NCI-H2171 (cell line): ENCODE measurements at regions not wholly inside any gene's neighbourhood (a gene's known extent, or its start where the extent isn't known, plus 50 kb on each side); places are given as distances from the start of the nearest gene placed in this dataset.
"Not testable (repeated sequence)": the region's sequence is repeated elsewhere in the genome, so short reads cannot be mapped to it uniquely, and the experiment has no call there.

ENCODE experiments used
- DNase-seq: peaks from one replicate; lab custom pipeline; 2025; lab: John Stamatoyannopoulos, UW

- no peak for DNase-seq
These were observed 1025.5 kb downstream of the RAB28 start for GRCh38 chr4:12458621-12459020.

GRCh38 chr4:12452291-12452690 lies 1023.6 kb upstream of the HS3ST1 start:
- no peak for DNase-seq

- DNase-seq, result no peak
These were observed 1018.8 kb upstream of the HS3ST1 start for GRCh38 chr4:12447451-12447850.

DNA sequence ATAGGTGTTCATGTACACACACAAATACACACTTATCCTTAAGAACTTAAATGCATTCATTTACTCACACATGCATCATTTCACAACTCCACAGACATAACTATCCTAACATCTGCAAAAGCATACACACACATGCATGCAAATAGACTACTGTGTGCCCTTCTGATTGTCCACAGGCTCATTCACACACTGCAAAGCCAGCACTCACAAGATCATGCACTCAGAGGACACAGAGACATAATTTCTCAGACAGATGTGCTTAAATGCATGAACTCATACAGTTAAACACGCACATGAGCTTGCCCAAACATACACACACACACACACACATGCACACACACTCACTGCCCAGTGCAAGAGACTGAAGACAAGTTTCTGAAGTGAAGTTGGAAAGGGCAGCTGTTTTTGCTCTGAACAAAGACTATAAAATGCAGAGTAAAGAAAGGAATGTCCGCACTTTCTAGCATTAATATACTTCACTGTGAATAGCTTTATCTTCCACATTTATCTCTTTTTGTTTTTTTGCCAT lies 1018.0 kb upstream of the HS3ST1 start:
- no peak for DNase-seq

- no peak for DNase-seq
These were observed 1017.6 kb upstream of the HS3ST1 start for GRCh38 chr4:12446256-12446655.

GRCh38 chr4:12445711-12446235 lies 1017.1 kb upstream of the HS3ST1 start:
- DNase-seq, result no peak

DNA sequence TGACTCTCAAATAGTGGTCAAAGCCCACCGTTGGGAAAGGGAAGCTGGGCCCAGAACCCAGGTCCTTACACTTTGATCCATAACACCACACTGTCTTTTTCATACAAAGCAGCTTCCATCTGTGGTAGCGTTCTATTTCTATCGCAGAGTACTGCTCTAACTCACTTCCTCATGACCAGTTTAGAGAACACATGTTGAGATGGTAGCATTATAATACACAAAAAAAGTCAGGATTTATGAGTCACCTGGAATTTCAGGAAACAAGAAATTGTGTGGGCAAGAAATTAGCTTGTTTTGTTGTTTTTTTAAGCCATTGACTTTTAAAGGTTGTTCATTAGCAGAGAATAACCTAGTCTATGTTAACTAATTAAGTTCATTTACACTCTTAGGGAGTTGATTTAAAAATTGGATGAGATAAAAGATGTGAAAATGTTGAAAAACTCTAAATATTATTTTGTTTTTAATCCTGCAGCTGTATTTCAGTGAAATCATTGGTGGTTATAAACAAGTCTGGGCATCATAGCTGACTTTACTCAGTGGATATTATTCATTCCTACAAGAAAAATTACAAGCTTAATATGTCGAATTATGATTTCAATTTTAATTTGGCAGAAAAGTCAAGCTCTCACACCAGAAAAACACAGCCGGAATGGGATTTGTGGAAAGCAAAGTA lies 1011.1 kb upstream of the HS3ST1 start:
- no peak for DNase-seq

DNA sequence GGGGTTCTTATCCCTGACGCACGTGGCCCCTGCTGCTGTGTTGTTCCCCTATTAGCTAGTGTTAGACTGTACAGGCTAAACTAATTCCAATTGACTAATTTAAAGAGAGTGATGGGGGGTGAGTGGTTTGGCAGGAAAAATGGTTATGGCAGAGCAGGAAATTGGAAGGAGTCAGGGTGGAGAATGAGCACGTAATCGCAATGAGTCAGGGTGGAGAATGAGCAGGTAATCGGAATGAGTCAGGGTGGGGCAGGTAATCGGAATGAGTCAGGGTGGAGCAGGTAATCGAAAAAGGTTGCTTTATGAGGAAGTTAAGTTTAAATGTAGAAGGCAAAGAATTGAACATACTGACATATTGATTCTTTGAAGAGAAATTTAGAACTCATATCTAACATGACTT lies 1002.6 kb upstream of the HS3ST1 start:
- not testable (repeated sequence) for DNase-seq

DNA sequence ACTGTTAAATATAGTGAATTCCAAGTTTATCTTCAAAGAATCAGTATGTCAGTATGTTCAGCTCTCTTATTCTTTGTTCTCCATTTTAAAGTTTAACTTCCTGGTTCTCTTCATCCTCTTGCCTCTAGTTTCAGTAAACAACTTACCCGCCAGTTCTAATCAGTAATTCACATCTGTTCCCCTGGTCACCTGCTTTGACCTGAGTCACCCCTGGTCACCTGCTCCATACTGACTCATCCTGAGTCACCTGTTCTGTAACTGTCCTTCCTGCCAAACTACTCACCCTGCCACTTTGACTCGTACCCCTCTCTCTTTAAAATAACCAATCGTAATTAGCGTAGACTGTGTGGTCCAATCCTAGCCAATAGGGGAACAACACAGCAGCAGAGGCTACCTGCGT lies 992.7 kb upstream of the HS3ST1 start:
- no peak for DNase-seq

- no peak for DNase-seq
These were observed 988.1 kb upstream of the HS3ST1 start for GRCh38 chr4:12416755-12417154.

DNA sequence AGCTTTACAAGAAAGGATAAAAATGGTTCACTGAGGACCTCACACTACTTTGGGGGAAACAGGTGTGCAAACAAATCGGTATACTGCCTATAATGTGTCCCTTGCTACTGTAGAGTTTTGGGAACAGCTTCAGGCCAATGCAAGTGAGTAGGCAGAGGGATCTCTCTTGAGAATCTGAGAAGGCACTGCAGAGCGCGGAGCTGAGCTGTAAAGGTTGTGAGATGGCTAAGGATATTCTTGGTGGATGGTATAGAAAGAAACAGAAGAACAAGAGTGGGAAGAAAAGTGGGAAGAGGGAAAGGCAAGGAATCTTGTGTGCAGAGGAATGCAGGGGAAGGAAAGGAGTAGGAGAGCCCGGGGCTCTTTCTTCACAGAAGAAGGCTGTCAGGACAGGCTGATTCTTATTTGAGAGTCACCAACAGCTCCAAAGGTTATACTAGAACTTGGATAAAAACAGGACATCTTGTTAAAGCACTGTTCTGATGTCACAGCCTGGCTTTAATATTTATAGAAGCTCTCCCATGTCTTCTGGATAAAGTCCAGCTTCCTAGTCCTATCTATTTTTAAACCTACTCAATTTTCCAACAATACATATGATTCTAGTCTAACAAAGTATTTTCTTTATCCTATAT lies 985.6 kb upstream of the HS3ST1 start:
- no peak for DNase-seq

DNA sequence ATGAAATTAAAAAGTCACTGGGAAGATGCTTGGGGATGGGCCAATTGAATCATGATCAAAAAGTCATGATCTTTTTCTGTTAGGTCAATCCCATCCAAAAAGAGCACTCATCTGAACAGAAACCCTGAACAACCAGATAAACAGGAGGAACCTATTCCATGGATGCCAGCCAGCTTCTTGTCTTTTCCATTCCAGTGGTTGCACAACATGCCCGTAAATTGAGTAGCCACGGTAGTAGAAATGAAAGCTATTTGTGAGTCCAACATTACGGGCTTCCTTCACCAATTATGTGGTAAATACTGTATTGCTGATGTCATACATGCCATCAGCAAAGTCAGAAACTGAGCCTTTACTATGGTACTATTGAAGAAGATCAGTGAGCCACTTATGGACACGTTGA lies 982.4 kb upstream of the HS3ST1 start:
- DNase-seq, result no peak

DNA sequence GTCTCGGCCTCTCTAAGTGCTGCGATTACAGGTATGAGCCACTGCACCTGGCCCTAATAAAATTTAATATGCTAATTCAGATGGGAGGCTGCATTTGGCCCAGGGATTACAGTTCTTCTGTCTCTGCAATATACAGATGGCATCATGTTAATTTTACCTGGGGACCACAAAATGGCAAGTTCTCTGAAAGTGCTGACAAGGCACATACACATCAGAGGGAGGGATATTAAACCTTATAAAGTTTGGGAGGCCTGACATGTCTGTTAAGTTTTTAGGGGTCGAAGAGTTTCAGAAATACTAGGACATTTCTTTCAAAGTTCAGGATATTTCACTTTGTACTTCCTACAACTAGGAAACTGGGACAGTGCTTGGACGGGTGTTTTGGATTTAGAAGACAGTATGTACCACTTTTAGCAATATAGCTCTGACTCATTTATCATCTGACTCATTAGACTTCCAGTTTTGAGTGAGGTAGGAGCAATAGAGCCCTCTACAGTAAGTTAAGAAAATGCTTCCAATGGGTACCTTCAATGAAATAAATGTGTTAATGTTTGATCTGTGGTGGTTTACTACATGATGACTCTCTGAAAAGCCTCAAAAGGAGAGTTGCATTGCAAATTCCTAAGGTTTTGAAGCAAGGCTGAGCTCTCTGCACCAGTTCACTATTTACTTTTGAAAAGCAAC lies 981.0 kb upstream of the HS3ST1 start:
- DNase-seq, result no peak

GRCh38 chr4:12408364-12408763 lies 979.7 kb upstream of the HS3ST1 start:
- no peak for DNase-seq

DNA sequence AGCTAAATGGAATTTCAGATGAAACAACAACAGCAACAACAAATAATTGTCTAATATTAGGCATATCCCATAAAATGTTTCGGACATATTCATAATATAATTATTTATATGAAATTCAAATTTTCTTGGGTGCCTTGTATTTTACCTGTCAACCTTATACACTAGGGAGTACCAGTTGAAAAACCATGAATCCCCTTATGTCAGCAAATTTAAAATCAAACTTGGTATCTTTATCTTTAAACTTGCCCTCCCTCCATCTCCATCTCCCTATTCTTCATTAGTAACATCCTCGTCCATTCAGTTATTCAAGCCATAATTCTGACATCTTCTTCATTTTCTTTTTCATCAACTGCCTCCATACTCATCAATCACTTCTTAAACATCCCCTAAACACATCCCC lies 974.5 kb upstream of the HS3ST1 start:
- DNase-seq, result no peak

DNA sequence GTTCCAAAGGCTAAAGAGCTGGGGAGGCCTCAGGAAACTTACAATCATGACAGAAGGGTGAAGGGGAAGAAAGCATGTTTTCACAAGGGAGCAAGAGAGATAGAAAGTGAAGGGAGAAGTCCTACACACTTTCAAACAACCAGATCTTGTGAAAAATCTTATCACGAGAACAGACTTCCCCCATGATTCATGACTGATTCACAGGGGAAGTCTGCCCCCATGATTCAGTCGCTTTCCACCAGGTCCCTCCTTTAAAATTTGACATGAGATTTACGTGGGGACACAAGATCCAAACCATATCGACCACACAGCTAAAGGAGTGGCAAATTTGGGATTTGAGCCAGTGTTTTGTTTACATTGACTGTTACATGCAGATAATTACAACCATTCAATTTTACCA lies 971.1 kb upstream of the HS3ST1 start:
- no peak for DNase-seq

GRCh38 chr4:12393631-12394262 lies 965.1 kb upstream of the HS3ST1 start:
- no peak for DNase-seq

GRCh38 chr4:12389604-12390003 lies 960.9 kb upstream of the HS3ST1 start:
- no peak for DNase-seq

DNA sequence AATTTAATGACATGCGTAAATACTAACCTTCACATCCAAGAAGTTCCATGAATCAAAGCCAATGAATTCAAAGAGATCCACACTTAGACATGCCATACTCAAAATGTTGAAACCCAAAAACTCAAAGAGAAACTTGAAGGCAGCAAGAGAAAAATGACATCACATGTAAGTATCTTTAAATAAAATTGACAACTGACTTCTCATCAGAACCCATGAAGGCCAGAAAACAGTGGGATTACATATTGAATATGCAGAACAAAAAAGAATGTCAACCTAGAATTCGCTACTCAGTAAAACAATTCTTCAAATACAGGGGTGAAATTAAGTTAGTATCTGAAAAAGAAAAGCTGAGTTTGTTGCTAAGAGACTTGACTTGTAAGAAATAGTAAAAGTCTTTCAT lies 953.9 kb upstream of the HS3ST1 start:
- no peak for DNase-seq

DNA sequence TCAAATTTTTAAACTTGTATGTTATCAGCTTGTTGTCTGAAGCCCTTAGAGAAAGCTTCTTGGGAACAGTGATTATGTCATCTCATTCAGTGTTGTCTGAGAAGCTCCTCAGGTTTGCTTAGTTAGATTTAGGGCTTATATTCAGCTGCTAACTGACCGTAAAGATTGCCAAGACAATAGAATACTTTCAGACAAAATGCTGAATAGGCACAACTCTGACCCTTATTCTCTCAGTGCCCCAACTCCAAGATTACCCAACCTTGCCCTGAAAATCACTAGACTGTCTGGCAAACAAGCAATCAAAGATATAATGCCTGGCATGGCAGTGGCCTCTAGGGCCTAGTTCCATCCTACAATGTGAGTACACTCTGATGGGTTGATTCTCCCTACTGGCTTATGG lies 950.5 kb upstream of the HS3ST1 start:
- no peak for DNase-seq

GRCh38 chr4:12375805-12376204 lies 947.1 kb upstream of the HS3ST1 start:
- no peak for DNase-seq

GRCh38 chr4:12365869-12366268 lies 937.2 kb upstream of the HS3ST1 start:
- DNase-seq, result not testable (repeated sequence)

GRCh38 chr4:12360391-12360790 lies 931.7 kb upstream of the HS3ST1 start:
- no peak for DNase-seq
